Liver (tissue), 8 donors: ENCODE measurements at regions not wholly inside any gene's neighbourhood (a gene's known extent, or its start where the extent isn't known, plus 50 kb on each side); places are given as distances from the start of the nearest gene placed in this dataset.

Experiments used
- DNase-seq: peaks from one replicate; pipeline ENCODE4 v3.0.0-alpha.2; 2017; ENCODE audit warnings: low spot score
- H3K27ac ChIP-seq, 2 donors: one replicate each; pipeline ENCODE4 v1.7.0; 2013; ENCODE audit warnings: inconsistent platforms in 2 of 2, low read length in 2 of 2, control low read depth in 1 of 2, low read depth in 1 of 2, mild to moderate bottlenecking in 1 of 2
- H3K27me3 ChIP-seq, 4 donors: one replicate each; pipeline versions ENCODE4 v1.6.1 to v1.7.0; 2013; ENCODE audit warnings: low read length in 3 of 4, inconsistent platforms in 1 of 4, mild to moderate bottlenecking in 1 of 4, moderate library complexity in 1 of 4; ENCODE audit not compliant: control insufficient read depth in 4 of 4, insufficient read depth in 4 of 4
- H3K36me3 ChIP-seq, 4 donors: one replicate each; pipeline versions ENCODE4 v1.6.1 to v1.7.0; 2013; ENCODE audit warnings: low read length in 3 of 4, mild to moderate bottlenecking in 3 of 4, low read depth in 1 of 4, moderate library complexity in 1 of 4; ENCODE audit not compliant: control insufficient read depth in 4 of 4, insufficient read depth in 3 of 4
- H3K4me1 ChIP-seq, 4 donors: one replicate each; pipeline versions ENCODE4 v1.6.1 to v1.7.0; 2013; ENCODE audit warnings: low read length in 3 of 4, mild to moderate bottlenecking in 3 of 4, moderate library complexity in 1 of 4; ENCODE audit not compliant: control insufficient read depth in 4 of 4, insufficient read depth in 4 of 4
- H3K4me3 ChIP-seq, 3 donors: one replicate each; pipeline versions ENCODE4 v1.6.1 to v1.7.0; 2013; ENCODE audit warnings: low read length in 3 of 3, control low read depth in 1 of 3, low read depth in 1 of 3, mild to moderate bottlenecking in 1 of 3
- H3K9ac ChIP-seq, 2 donors: one replicate each; pipeline ENCODE4 v1.7.0; 2013; ENCODE audit warnings: low read length in 2 of 2, mild to moderate bottlenecking in 2 of 2, moderate library complexity in 2 of 2, control low read depth in 1 of 2, low read depth in 1 of 2
- H3K9me3 ChIP-seq, 4 donors: one replicate each; pipeline versions ENCODE4 v1.6.1 to v1.7.0; 2013; ENCODE audit warnings: low read length in 3 of 4; ENCODE audit not compliant: control insufficient read depth in 4 of 4
- EGR1 ChIP-seq, 2 donors: IDR thresholded peaks; 2 replicates each; pipeline ENCODE4 v1.6.1; 2016 to 2018; ENCODE audit warnings: antibody characterized with exemption in 2 of 2, low read depth in 2 of 2
- FOXA1 ChIP-seq: IDR thresholded peaks from 2 replicates; pipeline ENCODE4 v1.6.1; 2016; ENCODE audit warnings: antibody characterized with exemption
- FOXA2 ChIP-seq: IDR thresholded peaks from 2 replicates; pipeline ENCODE4 v1.6.1; 2016; ENCODE audit warnings: antibody characterized with exemption
- GABPA ChIP-seq, 2 donors: IDR thresholded peaks in 1 of 2; conservative IDR thresholded peaks in 1 of 2; 2 replicates each; pipeline ENCODE4 v1.6.1; 2016; ENCODE audit warnings: antibody characterized with exemption in 2 of 2, mild to moderate bottlenecking in 1 of 2, moderate library complexity in 1 of 2
- HNF4A ChIP-seq, 2 donors: conservative IDR thresholded peaks; 2 replicates each; pipeline ENCODE4 v1.6.1; 2016; ENCODE audit warnings: antibody characterized with exemption in 2 of 2, mild to moderate bottlenecking in 2 of 2
- HNF4G ChIP-seq: IDR thresholded peaks from 2 replicates; pipeline ENCODE4 v1.6.1; 2016; ENCODE audit warnings: antibody characterized with exemption
- JUND ChIP-seq, 2 donors: IDR thresholded peaks; 2 replicates each; pipeline ENCODE4 v1.6.1; 2016; ENCODE audit warnings: antibody characterized with exemption in 2 of 2
- RAD21 ChIP-seq, 2 donors: IDR thresholded peaks; 2 replicates each; pipeline ENCODE4 v1.6.1; 2016; ENCODE audit warnings: antibody characterized with exemption in 2 of 2, mild to moderate bottlenecking in 2 of 2
- RXRA ChIP-seq, 2 donors: IDR thresholded peaks; 2 replicates each; pipeline ENCODE4 v1.6.1; 2017 to 2018; ENCODE audit warnings: antibody characterized with exemption in 2 of 2, mild to moderate bottlenecking in 1 of 2
- SP1 ChIP-seq: IDR thresholded peaks from 2 replicates; pipeline ENCODE4 v1.6.1; 2018; ENCODE audit warnings: antibody characterized with exemption, mild to moderate bottlenecking
- TAF1 ChIP-seq: conservative IDR thresholded peaks from 2 replicates; pipeline ENCODE4 v1.6.1; 2016; ENCODE audit warnings: antibody characterized with exemption, mild to moderate bottlenecking
- YY1 ChIP-seq: IDR thresholded peaks from 2 replicates; pipeline ENCODE4 v1.6.1; 2016; ENCODE audit warnings: antibody characterized with exemption, mild to moderate bottlenecking
- WGBS: extraction: QIAGEN DNeasy Blood & Tissue Kit; methylation state at CpG from one replicate; pipeline ENCODE4 v1.1.7; 2013; 5-methylcytosine and 5-hydroxymethylcytosine counted together
- TF ChIP-seq, protein P1 (sequence below): fragments of 150-350 bp; IDR thresholded peaks from 2 replicates; pipeline ENCODE4 v1.5.1; 2017; ENCODE audit warnings: improper control_type of control experiment, low read depth, low read length; ENCODE audit not compliant: missing input control
- TF ChIP-seq, protein P2 (sequence below): IDR thresholded peaks from 2 replicates; pipeline ENCODE4 v1.6.1; 2016; ENCODE audit warnings: antibody characterized with exemption
- TF ChIP-seq, protein P3 (sequence below): IDR thresholded peaks from 2 replicates; pipeline ENCODE4 v1.6.1; 2016; ENCODE audit warnings: antibody characterized with exemption, mild to moderate bottlenecking
- donor health status: healthy.
- donor health status: healthy.
- donor health status: healthy.
- donor health status: healthy.
- donor health status: healthy.

DNA sequence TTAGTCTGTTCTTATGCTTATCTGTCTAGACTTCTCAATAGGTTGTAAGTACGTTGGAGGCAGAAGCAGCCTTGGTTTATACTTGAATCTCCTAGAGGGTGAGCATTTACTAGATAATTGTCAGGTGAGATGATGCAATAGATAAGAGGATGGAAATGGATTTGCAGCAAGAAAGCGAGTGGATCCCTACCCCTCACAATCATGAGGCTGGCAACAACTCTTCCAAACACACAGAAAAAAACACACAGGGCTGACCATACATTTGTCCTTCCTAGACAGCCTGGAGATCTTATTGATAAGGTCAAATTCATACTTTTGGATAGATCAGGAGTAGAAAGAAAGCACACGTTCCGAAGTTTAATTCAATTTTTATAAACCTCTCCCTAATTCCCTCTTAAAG is 481.4 kb upstream of the CAMK1G start:
- DNase-seq, result no peak
- H3K36me3 ChIP-seq, result no peaks in the 10 kb centered on the region
- H3K27me3 ChIP-seq, result no peaks in the 10 kb centered on the region
- no peak overlapping the region for H3K4me3 ChIP-seq
- WGBS, result 86% methylated on average over 4 of the region's 4 CpGs
- H3K4me1 ChIP-seq, result peaks cover 0 to 8% (median 6%) of the 10 kb centered on the region in 4 donors
- no peak for TF ChIP-seq GABPA (IDR thresholded peaks at IDR 0.05 in 1 of 2, conservative IDR thresholded peaks at IDR 0.05 in 1 of 2)
- TF ChIP-seq, protein P1, sequence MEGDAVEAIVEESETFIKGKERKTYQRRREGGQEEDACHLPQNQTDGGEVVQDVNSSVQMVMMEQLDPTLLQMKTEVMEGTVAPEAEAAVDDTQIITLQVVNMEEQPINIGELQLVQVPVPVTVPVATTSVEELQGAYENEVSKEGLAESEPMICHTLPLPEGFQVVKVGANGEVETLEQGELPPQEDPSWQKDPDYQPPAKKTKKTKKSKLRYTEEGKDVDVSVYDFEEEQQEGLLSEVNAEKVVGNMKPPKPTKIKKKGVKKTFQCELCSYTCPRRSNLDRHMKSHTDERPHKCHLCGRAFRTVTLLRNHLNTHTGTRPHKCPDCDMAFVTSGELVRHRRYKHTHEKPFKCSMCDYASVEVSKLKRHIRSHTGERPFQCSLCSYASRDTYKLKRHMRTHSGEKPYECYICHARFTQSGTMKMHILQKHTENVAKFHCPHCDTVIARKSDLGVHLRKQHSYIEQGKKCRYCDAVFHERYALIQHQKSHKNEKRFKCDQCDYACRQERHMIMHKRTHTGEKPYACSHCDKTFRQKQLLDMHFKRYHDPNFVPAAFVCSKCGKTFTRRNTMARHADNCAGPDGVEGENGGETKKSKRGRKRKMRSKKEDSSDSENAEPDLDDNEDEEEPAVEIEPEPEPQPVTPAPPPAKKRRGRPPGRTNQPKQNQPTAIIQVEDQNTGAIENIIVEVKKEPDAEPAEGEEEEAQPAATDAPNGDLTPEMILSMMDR, result no peak
- TF ChIP-seq YY1, result no peak
- TF ChIP-seq, protein P2, sequence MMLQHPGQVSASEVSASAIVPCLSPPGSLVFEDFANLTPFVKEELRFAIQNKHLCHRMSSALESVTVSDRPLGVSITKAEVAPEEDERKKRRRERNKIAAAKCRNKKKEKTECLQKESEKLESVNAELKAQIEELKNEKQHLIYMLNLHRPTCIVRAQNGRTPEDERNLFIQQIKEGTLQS, result no peak
- TF ChIP-seq RAD21 (IDR thresholded peaks at IDR 0.05), result no peak
- TF ChIP-seq RXRA (IDR thresholded peaks at IDR 0.05), result no peak
- no peak for TF ChIP-seq HNF4A (conservative IDR thresholded peaks at IDR 0.05)
- H3K27ac ChIP-seq, result no peak overlapping the region
- no peak overlapping the region for H3K9ac ChIP-seq
- H3K9me3 ChIP-seq, result no peaks in the 10 kb centered on the region

DNA sequence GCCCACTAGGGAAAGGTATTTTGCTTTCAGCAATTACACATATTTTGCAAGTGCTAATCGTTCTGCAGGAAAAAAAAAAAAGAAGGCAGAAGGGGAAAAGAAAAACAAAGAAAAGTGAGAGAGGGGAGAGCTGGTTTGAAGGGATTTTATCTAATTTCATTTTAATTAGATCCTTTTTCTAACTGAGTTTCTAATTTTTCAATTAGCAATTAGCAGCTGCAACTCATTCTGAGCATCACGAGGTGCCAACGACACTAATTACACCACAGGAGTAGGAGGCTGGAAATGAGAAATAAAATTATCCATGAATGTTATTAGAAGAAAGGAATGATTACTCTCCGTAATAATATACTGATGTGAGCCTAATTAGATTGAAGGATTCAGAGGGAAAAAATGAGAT is 481.0 kb upstream of the CAMK1G start:
- Histone ChIP-seq H3K4me1 (peaks cover 0 to 8% (median 6%) of the 10 kb centered on the region in 4 donors), H3K9ac (no peak overlapping the region), H3K27me3 (no peaks in the 10 kb centered on the region), H3K27ac (no peak overlapping the region), H3K4me3 (no peak overlapping the region), H3K36me3 (no peaks in the 10 kb centered on the region), H3K9me3 (no peaks in the 10 kb centered on the region)
- WGBS, result 83% methylated on average over 4 of the region's 4 CpGs
- no peak for TF ChIP-seq YY1
- no peak for DNase-seq

DNA sequence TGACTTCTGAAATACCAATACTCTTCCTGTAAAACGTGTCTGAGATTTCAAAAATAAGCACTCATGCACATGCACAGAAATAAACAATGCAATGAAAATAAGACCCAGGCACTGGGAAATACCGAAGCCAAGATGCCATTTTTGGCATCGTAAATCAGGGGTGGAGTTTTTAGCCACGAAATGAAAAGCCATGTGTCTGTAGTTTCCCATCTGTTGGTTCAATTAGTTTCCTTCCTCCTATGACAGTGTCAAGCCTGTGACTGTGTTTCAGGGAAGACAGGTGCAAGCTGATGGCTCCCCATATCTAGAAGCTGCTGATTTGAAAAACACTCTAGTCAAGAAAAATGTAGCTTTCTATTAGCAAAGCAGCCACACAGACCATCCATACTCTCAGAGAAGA is 480.4 kb upstream of the CAMK1G start:
- Histone ChIP-seq H3K4me3 (no peak overlapping the region), H3K36me3 (no peaks in the 10 kb centered on the region), H3K27me3 (no peaks in the 10 kb centered on the region), H3K4me1 (peaks cover 0 to 8% (median 6%) of the 10 kb centered on the region in 4 donors), H3K9me3 (no peaks in the 10 kb centered on the region), H3K9ac (no peak overlapping the region), H3K27ac (no peak overlapping the region)
- no peak for DNase-seq
- no peak for TF ChIP-seq RAD21 (IDR thresholded peaks at IDR 0.05)
- 54% methylated on average over 4 of the region's 4 CpGs for WGBS

DNA sequence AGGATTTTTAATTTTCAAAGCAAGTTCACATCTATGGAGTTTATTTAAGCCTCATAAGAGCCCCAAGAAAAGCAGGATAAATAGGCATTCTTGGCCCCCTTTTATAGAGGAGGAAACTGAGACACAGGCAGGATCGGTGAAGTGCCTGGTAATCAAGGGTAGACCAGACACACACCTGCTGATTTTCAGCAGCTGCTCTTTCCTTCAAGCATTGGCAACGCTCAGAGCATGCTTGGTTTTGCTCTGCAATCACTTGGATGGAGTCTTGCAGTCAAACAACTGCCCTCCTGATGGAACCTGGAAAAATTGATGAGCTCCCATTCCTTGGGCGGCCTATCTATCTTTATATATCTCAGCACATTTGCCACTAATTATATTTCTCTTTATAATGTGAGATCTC is 478.9 kb upstream of the CAMK1G start:
- H3K36me3 ChIP-seq, result no peaks in the 10 kb centered on the region
- no peak overlapping the region for H3K9ac ChIP-seq
- DNase-seq, result no peak
- H3K4me1 ChIP-seq, result peaks cover 0 to 8% (median 6%) of the 10 kb centered on the region in 4 donors
- no peak overlapping the region for H3K4me3 ChIP-seq
- no peak overlapping the region for H3K27ac ChIP-seq
- no peaks in the 10 kb centered on the region for H3K9me3 ChIP-seq
- 88% methylated on average over 3 of the region's 3 CpGs for WGBS
- H3K27me3 ChIP-seq, result no peaks in the 10 kb centered on the region
- no peak for TF ChIP-seq JUND (IDR thresholded peaks at IDR 0.05)
- TF ChIP-seq YY1, result no peak
- no peak for TF ChIP-seq SP1
- no peak for TF ChIP-seq FOXA2
- no peak for TF ChIP-seq GABPA (IDR thresholded peaks at IDR 0.05 in 1 of 2, conservative IDR thresholded peaks at IDR 0.05 in 1 of 2)
- TF ChIP-seq TAF1, result no peak
- TF ChIP-seq FOXA1, result no peak
- TF ChIP-seq, protein P3, sequence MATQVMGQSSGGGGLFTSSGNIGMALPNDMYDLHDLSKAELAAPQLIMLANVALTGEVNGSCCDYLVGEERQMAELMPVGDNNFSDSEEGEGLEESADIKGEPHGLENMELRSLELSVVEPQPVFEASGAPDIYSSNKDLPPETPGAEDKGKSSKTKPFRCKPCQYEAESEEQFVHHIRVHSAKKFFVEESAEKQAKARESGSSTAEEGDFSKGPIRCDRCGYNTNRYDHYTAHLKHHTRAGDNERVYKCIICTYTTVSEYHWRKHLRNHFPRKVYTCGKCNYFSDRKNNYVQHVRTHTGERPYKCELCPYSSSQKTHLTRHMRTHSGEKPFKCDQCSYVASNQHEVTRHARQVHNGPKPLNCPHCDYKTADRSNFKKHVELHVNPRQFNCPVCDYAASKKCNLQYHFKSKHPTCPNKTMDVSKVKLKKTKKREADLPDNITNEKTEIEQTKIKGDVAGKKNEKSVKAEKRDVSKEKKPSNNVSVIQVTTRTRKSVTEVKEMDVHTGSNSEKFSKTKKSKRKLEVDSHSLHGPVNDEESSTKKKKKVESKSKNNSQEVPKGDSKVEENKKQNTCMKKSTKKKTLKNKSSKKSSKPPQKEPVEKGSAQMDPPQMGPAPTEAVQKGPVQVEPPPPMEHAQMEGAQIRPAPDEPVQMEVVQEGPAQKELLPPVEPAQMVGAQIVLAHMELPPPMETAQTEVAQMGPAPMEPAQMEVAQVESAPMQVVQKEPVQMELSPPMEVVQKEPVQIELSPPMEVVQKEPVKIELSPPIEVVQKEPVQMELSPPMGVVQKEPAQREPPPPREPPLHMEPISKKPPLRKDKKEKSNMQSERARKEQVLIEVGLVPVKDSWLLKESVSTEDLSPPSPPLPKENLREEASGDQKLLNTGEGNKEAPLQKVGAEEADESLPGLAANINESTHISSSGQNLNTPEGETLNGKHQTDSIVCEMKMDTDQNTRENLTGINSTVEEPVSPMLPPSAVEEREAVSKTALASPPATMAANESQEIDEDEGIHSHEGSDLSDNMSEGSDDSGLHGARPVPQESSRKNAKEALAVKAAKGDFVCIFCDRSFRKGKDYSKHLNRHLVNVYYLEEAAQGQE, result no peak
- no peak for TF ChIP-seq HNF4A (conservative IDR thresholded peaks at IDR 0.05)
- TF ChIP-seq, protein P1, result no peak
- no peak for TF ChIP-seq RAD21 (IDR thresholded peaks at IDR 0.05)
- no peak for TF ChIP-seq RXRA (IDR thresholded peaks at IDR 0.05)
- TF ChIP-seq HNF4G, result no peak
- TF ChIP-seq, protein P2, result no peak
- TF ChIP-seq EGR1 (IDR thresholded peaks at IDR 0.05; ENCODE audit: low read depth in 2 of 2), result no peak
